NCI-H2029 (cell line): ENCODE measurements at regions not wholly inside any gene's neighbourhood (a gene's known extent, or its start where the extent isn't known, plus 50 kb on each side); places are given as distances from the start of the nearest gene placed in this dataset.
A peak's percentile ranks its signal among the peaks of the same experiment; 100 is the strongest.
"Not testable (repeated sequence)": the region's sequence is repeated elsewhere in the genome, so short reads cannot be mapped to it uniquely, and the experiment has no call there.

Experiments used
- DNase-seq: peaks from one replicate; lab custom pipeline; 2025; lab: John Stamatoyannopoulos, UW

GRCh38 chr9:26492608-26493521 is 399.7 kb downstream of the CAAP1 start:
- not testable (repeated sequence) for DNase-seq

- DNase-seq: not testable (repeated sequence)
These were observed 400.5 kb downstream of the CAAP1 start for GRCh38 chr9:26491922-26492607.

- no peak for DNase-seq
These were observed 408.6 kb downstream of the CAAP1 start for GRCh38 chr9:26483991-26484390.

GRCh38 chr9:26477963-26478362 is 414.6 kb downstream of the CAAP1 start:
- DNase-seq: no peak

- DNase-seq: no peak
These were observed 421.3 kb downstream of the CAAP1 start for GRCh38 chr9:26471261-26471660.

GRCh38 chr9:26470284-26470683 is 422.3 kb downstream of the CAAP1 start:
- DNase-seq: no peak

- DNase-seq: no peak
These were observed 428.8 kb downstream of the CAAP1 start for GRCh38 chr9:26463837-26464236.

- DNase-seq: no peak
These were observed 429.9 kb downstream of the CAAP1 start for GRCh38 chr9:26462751-26463150.

GRCh38 chr9:26462213-26462612 is 430.4 kb downstream of the CAAP1 start:
- no peak for DNase-seq

GRCh38 chr9:26460624-26461023 is 432.0 kb downstream of the CAAP1 start:
- no peak for DNase-seq

- DNase-seq: no peak
These were observed 432.6 kb downstream of the CAAP1 start for GRCh38 chr9:26459959-26460358.

- DNase-seq: no peak
These were observed 434.5 kb downstream of the CAAP1 start for GRCh38 chr9:26458054-26458453.

GRCh38 chr9:26457151-26457550 is 435.5 kb downstream of the CAAP1 start:
- DNase-seq: peak; percentile 68

- DNase-seq: no peak
These were observed 453.5 kb downstream of the CAAP1 start for GRCh38 chr9:26439061-26439624.

GRCh38 chr9:26437056-26437711 is 455.4 kb downstream of the CAAP1 start:
- DNase-seq: no peak

- DNase-seq: no peak
These were observed 466.0 kb downstream of the CAAP1 start for GRCh38 chr9:26426551-26427131.

- no peak for DNase-seq
These were observed 474.1 kb downstream of the CAAP1 start for GRCh38 chr9:26418480-26418879.

- no peak for DNase-seq
These were observed 477.1 kb downstream of the CAAP1 start for GRCh38 chr9:26415528-26415927.

- no peak for DNase-seq
These were observed 479.0 kb downstream of the CAAP1 start for GRCh38 chr9:26413611-26414010.

- DNase-seq: no peak
These were observed 480.2 kb downstream of the CAAP1 start for GRCh38 chr9:26412446-26412845.

GRCh38 chr9:26406676-26407075 is 485.9 kb downstream of the CAAP1 start:
- no peak for DNase-seq

- DNase-seq: no peak
These were observed 493.0 kb downstream of the CAAP1 start for GRCh38 chr9:26399556-26399955.
